NCI-H1092 (cell line): ENCODE measurements at regions not wholly inside any gene's neighbourhood (a gene's known extent, or its start where the extent isn't known, plus 50 kb on each side); places are given as distances from the start of the nearest gene placed in this dataset.

Source experiments
- DNase-seq: peaks from one replicate; lab custom pipeline; 2025; lab: John Stamatoyannopoulos, UW

GRCh38 chrX:8232406-8232805, 61.3 kb upstream of the VCX2 start:
- no peak for DNase-seq

GRCh38 chrX:8233091-8233490, 62.0 kb upstream of the VCX2 start:
- no peak for DNase-seq

- no peak for DNase-seq
Observed at GRCh38 chrX:8235026-8235425, 64.0 kb upstream of the VCX2 start.

- DNase-seq: no peak
Observed at GRCh38 chrX:8237718-8238117, 66.7 kb upstream of the VCX2 start.

GRCh38 chrX:8242431-8243020, 71.5 kb upstream of the VCX2 start:
- no peak for DNase-seq

GRCh38 chrX:8244301-8244700, 73.2 kb upstream of the VCX2 start:
- DNase-seq: no peak

GRCh38 chrX:8245411-8245810, 74.3 kb upstream of the VCX2 start:
- no peak for DNase-seq

GRCh38 chrX:8253096-8253495, 82.0 kb upstream of the VCX2 start:
- no peak for DNase-seq

GRCh38 chrX:8254401-8254800, 83.3 kb upstream of the VCX2 start:
- no peak for DNase-seq

- no peak for DNase-seq
Observed at GRCh38 chrX:8272821-8273220, 101.8 kb upstream of the VCX2 start.

- no peak for DNase-seq
Observed at GRCh38 chrX:8273451-8273895, 102.4 kb upstream of the VCX2 start.

- no peak for DNase-seq
Observed at GRCh38 chrX:8274170-8274569, 103.1 kb upstream of the VCX2 start.

- no peak for DNase-seq
Observed at GRCh38 chrX:8278557-8278956, 107.5 kb upstream of the VCX2 start.

GRCh38 chrX:8279323-8279722, 108.3 kb upstream of the VCX2 start:
- DNase-seq: no peak

GRCh38 chrX:8284131-8284530, 113.1 kb upstream of the VCX2 start:
- DNase-seq: no peak

GRCh38 chrX:8288590-8288989, 117.5 kb upstream of the VCX2 start:
- no peak for DNase-seq

GRCh38 chrX:8289523-8289922, 118.5 kb upstream of the VCX2 start:
- DNase-seq: no peak

- DNase-seq: no peak
Observed at GRCh38 chrX:8297766-8298165, 126.7 kb upstream of the VCX2 start.

- no peak for DNase-seq
Observed at GRCh38 chrX:8304668-8305067, 133.6 kb upstream of the VCX2 start.

GRCh38 chrX:8305350-8305749, 134.3 kb upstream of the VCX2 start:
- DNase-seq: no peak

GRCh38 chrX:8306291-8306925, 135.3 kb upstream of the VCX2 start:
- DNase-seq: no peak

GRCh38 chrX:8310409-8310808, 139.3 kb upstream of the VCX2 start:
- no peak for DNase-seq

- no peak for DNase-seq
Observed at GRCh38 chrX:8313844-8314243, 142.8 kb upstream of the VCX2 start.

- DNase-seq: no peak
Observed at GRCh38 chrX:8314881-8315280, 143.8 kb upstream of the VCX2 start.
